ENCODE measurements at regions not wholly inside any gene's neighbourhood (a gene's known extent, or its start where the extent isn't known, plus 50 kb on each side); places are given as distances from the start of the nearest gene placed in this dataset.

DNA sequence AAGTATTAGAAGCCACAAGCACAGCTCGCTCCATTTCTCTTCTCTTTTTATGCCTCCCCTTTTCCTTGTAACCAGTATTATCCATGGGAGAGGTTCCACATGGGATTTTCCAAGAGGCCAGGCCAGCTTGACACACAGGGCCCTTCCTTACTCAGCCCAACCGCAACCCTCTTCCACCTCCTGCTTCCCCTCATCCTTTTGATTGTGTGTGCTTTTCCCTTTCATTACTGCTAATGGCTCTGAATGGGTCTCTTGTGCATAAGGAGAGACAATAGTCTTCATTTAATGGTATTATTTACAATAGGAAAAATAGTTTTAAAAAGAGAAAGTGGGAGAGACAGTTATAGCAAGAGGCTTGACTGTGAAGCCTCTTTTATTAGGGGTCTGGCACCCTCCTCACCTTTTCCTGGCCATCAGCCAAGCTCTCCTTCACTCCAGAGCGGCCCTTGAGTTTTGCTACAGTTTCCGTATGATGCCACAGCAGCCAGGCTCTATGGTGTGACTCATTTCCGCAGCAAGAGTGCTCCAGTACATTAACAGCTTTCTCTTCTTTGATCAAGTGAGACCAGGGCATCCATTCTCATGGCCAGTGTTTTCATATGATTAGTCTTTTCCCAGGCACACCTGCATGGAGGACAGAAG is 579.5 kb downstream of the TFAP2B start:
- TF ChIP-seq, protein P1, sequence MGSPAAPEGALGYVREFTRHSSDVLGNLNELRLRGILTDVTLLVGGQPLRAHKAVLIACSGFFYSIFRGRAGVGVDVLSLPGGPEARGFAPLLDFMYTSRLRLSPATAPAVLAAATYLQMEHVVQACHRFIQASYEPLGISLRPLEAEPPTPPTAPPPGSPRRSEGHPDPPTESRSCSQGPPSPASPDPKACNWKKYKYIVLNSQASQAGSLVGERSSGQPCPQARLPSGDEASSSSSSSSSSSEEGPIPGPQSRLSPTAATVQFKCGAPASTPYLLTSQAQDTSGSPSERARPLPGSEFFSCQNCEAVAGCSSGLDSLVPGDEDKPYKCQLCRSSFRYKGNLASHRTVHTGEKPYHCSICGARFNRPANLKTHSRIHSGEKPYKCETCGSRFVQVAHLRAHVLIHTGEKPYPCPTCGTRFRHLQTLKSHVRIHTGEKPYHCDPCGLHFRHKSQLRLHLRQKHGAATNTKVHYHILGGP (tag by site-specific recombination; IDR thresholded peaks at IDR 0.05): no peak
- TF ChIP-seq ZNF214 (tag by site-specific recombination; IDR thresholded peaks at IDR 0.05; ENCODE audit: borderline replicate concordance) (no peak), ZNF561 (tag by site-specific recombination; IDR thresholded peaks at IDR 0.05; ENCODE audit: borderline replicate concordance) (no peak)
- TF ChIP-seq, protein P2, sequence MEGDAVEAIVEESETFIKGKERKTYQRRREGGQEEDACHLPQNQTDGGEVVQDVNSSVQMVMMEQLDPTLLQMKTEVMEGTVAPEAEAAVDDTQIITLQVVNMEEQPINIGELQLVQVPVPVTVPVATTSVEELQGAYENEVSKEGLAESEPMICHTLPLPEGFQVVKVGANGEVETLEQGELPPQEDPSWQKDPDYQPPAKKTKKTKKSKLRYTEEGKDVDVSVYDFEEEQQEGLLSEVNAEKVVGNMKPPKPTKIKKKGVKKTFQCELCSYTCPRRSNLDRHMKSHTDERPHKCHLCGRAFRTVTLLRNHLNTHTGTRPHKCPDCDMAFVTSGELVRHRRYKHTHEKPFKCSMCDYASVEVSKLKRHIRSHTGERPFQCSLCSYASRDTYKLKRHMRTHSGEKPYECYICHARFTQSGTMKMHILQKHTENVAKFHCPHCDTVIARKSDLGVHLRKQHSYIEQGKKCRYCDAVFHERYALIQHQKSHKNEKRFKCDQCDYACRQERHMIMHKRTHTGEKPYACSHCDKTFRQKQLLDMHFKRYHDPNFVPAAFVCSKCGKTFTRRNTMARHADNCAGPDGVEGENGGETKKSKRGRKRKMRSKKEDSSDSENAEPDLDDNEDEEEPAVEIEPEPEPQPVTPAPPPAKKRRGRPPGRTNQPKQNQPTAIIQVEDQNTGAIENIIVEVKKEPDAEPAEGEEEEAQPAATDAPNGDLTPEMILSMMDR (tag by site-specific recombination; IDR thresholded peaks at IDR 0.05): no peak

Data from HEK293 (cell line).